HEK293T (cell line): ENCODE measurements at regions not wholly inside any gene's neighbourhood (a gene's known extent, or its start where the extent isn't known, plus 50 kb on each side); places are given as distances from the start of the nearest gene placed in this dataset.

ENCODE experiments used
- ARNT ChIP-seq: fragments of 450-650 bp; IDR thresholded peaks from 2 replicates; pipeline ENCODE4 v1.6.1; 2017; ENCODE audit warnings: mild to moderate bottlenecking
- BHLHE40 ChIP-seq: fragments of 450-650 bp; IDR thresholded peaks from 2 replicates; pipeline ENCODE4 v1.6.1; 2016; ENCODE audit warnings: mild to moderate bottlenecking, moderate library complexity, borderline replicate concordance
- ELF4 ChIP-seq: fragments of 450-650 bp; IDR thresholded peaks from 2 replicates; pipeline ENCODE4 v1.6.1; 2017; ENCODE audit warnings: antibody characterized with exemption
- FOXM1 ChIP-seq: fragments of 450-650 bp; IDR thresholded peaks from 2 replicates; pipeline ENCODE4 v1.6.1; 2017; ENCODE audit warnings: mild to moderate bottlenecking, borderline replicate concordance
- TARDBP ChIP-seq: fragments of 450-650 bp; IDR thresholded peaks from 2 replicates; pipeline ENCODE4 v1.6.1; 2016

- TF ChIP-seq ARNT (no peak), TARDBP (no peak), BHLHE40 (no peak), FOXM1 (no peak), ELF4 (no peak)
Observed at GRCh38 chr5:154562244-154562880, 84.3 kb upstream of the HAND1 start.
